ENCODE measurements at regions not wholly inside any gene's neighbourhood (a gene's known extent, or its start where the extent isn't known, plus 50 kb on each side); places are given as distances from the start of the nearest gene placed in this dataset.

DNA sequence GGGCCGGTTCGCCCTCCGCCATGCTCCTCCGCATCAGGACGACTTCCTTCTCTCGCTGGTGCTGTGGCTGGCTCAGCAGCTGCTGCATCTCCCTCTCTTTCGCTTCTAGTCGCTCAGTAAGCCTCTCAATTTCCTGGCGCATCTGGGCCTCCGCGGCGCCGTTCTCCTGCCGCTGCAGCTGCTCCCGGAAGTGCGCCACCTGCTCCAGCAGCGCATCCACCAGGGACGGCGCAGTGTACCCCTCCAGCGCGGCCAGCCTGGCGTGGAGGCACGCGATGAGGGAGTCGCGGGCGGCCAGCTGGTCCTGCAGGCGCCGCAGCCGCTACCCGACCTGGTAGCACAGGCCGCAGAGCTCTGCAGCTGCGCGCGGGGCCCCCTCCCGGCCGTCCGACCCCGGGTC is 97.4 kb upstream of the MED14 start:
- TF ChIP-seq POLR2A (IDR thresholded peaks at IDR 0.05) (no peak), EP300 (IDR thresholded peaks at IDR 0.05) (no peak), POLR2AphosphoS5 (IDR thresholded peaks at IDR 0.05) (no peak)
- TF ChIP-seq, protein P1, sequence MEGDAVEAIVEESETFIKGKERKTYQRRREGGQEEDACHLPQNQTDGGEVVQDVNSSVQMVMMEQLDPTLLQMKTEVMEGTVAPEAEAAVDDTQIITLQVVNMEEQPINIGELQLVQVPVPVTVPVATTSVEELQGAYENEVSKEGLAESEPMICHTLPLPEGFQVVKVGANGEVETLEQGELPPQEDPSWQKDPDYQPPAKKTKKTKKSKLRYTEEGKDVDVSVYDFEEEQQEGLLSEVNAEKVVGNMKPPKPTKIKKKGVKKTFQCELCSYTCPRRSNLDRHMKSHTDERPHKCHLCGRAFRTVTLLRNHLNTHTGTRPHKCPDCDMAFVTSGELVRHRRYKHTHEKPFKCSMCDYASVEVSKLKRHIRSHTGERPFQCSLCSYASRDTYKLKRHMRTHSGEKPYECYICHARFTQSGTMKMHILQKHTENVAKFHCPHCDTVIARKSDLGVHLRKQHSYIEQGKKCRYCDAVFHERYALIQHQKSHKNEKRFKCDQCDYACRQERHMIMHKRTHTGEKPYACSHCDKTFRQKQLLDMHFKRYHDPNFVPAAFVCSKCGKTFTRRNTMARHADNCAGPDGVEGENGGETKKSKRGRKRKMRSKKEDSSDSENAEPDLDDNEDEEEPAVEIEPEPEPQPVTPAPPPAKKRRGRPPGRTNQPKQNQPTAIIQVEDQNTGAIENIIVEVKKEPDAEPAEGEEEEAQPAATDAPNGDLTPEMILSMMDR (IDR thresholded peaks at IDR 0.05) = no peak
- H3K36me3 ChIP-seq = no peaks in the 10 kb centered on the region
- WGBS, 5 donors = 95 to 98% (median 97%) methylated on average over 24 to 39 of the region's 39 CpGs
- H3K4me3 ChIP-seq = no peak overlapping the region
- no peaks in the 10 kb centered on the region for H3K27me3 ChIP-seq
- no peaks in the 10 kb centered on the region for H3K4me1 ChIP-seq
- DNase-seq = no peak
- H3K9me3 ChIP-seq = no peaks in the 10 kb centered on the region
- H3K27ac ChIP-seq = no peak overlapping the region
- intact Hi-C loops (cut with DNase I; ENCODE audit: low total_unique reads) = no loop called here

DNA sequence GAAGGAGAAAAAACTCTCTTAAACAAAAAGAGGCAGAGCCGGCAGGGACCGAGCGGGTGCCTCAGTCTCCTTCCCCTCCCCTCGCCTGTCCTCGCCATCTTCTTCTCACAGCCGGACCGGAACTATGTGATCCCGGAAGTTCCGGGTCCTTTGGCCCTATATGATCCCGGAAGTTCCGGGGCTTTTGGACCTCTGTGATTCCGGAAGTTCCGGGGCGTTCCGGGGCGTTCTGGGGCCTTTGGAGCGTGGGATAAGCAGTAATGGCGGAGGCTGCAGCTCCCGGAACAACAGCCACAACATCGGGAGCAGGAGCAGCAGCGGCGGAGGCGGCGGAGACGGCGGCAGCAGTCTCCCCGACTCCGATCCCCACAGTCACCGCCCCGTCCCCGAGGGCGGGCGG is 98.9 kb upstream of the MED14 start:
- TF ChIP-seq POLR2AphosphoS5 (IDR thresholded peaks at IDR 0.05) (no peak), POLR2A (IDR thresholded peaks at IDR 0.05) (no peak), EP300 (IDR thresholded peaks at IDR 0.05) (no peak)
- TF ChIP-seq, protein P1 (IDR thresholded peaks at IDR 0.05) = no peak
- DNase-seq = no peak
- WGBS, 5 donors = 93 to 97% (median 96%) methylated on average over 6 to 33 of the region's 33 CpGs
- Histone ChIP-seq H3K27ac (no peak overlapping the region), H3K36me3 (no peaks in the 10 kb centered on the region), H3K4me1 (no peaks in the 10 kb centered on the region), H3K9me3 (peaks cover 0 to 4% (median under 1%) of the 10 kb centered on the region in 4 donors), H3K4me3 (no peak overlapping the region), H3K27me3 (no peaks in the 10 kb centered on the region)
- intact Hi-C loops (cut with DNase I; ENCODE audit: low total_unique reads) = no loop called here

DNA sequence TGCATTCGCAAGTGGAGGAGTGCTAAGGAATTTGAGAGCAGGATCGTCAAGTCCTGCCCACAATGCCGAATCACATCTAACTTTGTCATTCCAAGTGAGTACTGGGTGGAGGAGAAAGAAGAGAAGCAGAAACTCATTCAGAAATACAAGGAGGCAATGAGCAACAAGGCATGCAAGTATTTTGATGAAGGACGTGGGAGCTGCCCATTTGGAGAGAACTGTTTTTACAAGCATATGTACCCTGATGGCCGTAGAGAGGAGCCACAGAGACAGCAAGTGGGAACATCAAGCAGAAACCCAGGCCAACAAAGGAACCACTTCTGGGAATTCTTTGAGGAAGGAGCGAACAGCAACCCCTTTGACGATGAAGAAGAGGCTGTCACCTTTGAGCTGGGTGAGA is 100.2 kb upstream of the MED14 start:
- intact Hi-C loops (cut with DNase I; ENCODE audit: low total_unique reads) = no loop called here
- H3K27me3 ChIP-seq = no peaks in the 10 kb centered on the region
- H3K4me3 ChIP-seq = no peak overlapping the region
- no peaks in the 10 kb centered on the region for H3K4me1 ChIP-seq
- TF ChIP-seq, protein P1 (IDR thresholded peaks at IDR 0.05) = no peak
- TF ChIP-seq EP300 (IDR thresholded peaks at IDR 0.05) (no peak), POLR2A (IDR thresholded peaks at IDR 0.05) (no peak), POLR2AphosphoS5 (IDR thresholded peaks at IDR 0.05) (no peak)
- no peak overlapping the region for H3K27ac ChIP-seq
- peaks cover 0 to 16% (median 6%) of the 10 kb centered on the region in 4 donors for H3K9me3 ChIP-seq
- no peaks in the 10 kb centered on the region for H3K36me3 ChIP-seq
- no peak for DNase-seq
- WGBS, 5 donors = 82 to 85% (median 83%) methylated on average over 6 to 7 of the region's 7 CpGs

DNA sequence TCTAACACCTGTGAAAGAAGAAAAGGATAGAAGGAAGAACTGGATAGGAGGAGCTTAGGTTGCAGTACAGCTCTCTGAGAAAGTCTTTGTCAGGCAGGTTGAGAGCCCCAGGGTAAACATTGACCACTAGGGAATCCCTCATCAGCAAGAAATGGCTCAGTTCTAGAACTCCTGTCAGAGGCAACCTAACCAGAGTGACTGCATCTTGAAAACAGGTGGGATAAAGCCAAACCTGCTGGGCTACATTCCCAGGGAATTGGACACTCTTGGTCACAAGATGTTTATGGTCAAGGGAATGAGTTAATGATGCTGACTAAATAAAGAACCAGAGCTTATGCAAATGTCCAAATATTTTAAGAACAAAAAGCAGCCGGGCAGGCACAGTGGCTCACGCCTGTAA is 108.3 kb upstream of the MED14 start:
- Histone ChIP-seq H3K27me3 (no peaks in the 10 kb centered on the region), H3K27ac (no peak overlapping the region), H3K4me3 (no peak overlapping the region), H3K9me3 (peaks cover 0 to 49% (median 31%) of the 10 kb centered on the region in 4 donors), H3K4me1 (no peaks in the 10 kb centered on the region), H3K36me3 (no peaks in the 10 kb centered on the region)
- TF ChIP-seq POLR2A (IDR thresholded peaks at IDR 0.05) = no peak
- TF ChIP-seq, protein P1 (IDR thresholded peaks at IDR 0.05) = no peak
- TF ChIP-seq POLR2AphosphoS5 (IDR thresholded peaks at IDR 0.05) = no peak
- no peak for TF ChIP-seq EP300 (IDR thresholded peaks at IDR 0.05)
- 86 to 96% (median 93%) methylated on average over 2 of the region's 2 CpGs; no CpG with 5 or more reads in 1 of the 5 donors for WGBS, 5 donors
- no peak for DNase-seq
- intact Hi-C loops (cut with DNase I; ENCODE audit: low total_unique reads) = no loop called here
